ENCODE measurements at regions not wholly inside any gene's neighbourhood (a gene's known extent, or its start where the extent isn't known, plus 50 kb on each side); places are given as distances from the start of the nearest gene placed in this dataset.

DNA sequence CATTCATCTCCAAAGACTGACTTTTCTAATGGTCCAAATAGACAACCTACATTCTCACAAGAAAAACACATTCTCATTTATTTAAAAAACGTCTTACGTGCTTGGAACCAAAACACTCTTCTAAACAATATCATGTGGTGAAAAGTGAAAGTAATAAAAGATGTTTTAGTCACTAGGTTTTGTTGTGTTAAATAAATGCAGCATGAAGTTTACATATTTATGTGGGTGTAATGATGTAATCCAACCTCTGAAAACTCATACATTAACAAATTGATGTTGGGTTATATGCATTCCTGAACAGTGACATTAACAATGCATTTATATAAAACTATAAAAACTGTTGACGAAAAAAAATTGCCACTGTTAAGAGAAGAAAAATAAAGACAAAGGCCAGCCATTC lies 55.1 kb upstream of the ACVR2A start:
- Histone ChIP-seq H3K79me2 (ENCODE audit: insufficient read depth, low read length) (no peaks in the 10 kb centered on the region), H4K20me1 (ENCODE audit: insufficient read depth) (no peaks in the 10 kb centered on the region), H3K9me2 (ENCODE audit: insufficient read depth) (no peaks in the 10 kb centered on the region), H3K27ac (ENCODE audit: low read depth, low read length) (no peak overlapping the region), H3K4me3 (replicated peaks in 1 of 2; ENCODE audit: low read depth in 1 of 2, low read length in 2 of 2) (no peak overlapping the region), H3K9me3 (ENCODE audit: control insufficient read depth in 1 of 2, insufficient read depth in 1 of 2, low read depth in 1 of 2, low read length in 2 of 2) (no peaks in the 10 kb centered on the region), H3K36me3 (ENCODE audit: control insufficient read depth in 1 of 2, insufficient read depth in 2 of 2, low read length in 2 of 2) (no peaks in the 10 kb centered on the region), H3K4me2 (ENCODE audit: low read length) (no peak overlapping the region), H2AFZ (ENCODE audit: low read depth, low read length, poor library complexity, severe bottlenecking) (no peak overlapping the region), H3K27me3 (ENCODE audit: insufficient read depth, low read length) (no peaks in the 10 kb centered on the region), H3K4me1 (ENCODE audit: control insufficient read depth in 1 of 2, insufficient read depth in 2 of 2, low read length in 2 of 2) (no peaks in the 10 kb centered on the region), H3K9ac (ENCODE audit: low read length) (no peak overlapping the region)
- no TSS peak for BruUV-seq (replicated peaks)
- ChIA-PET POLR2A (no interaction called here), RAD21 (ENCODE audit: low non-redundant PET in 1 of 2, low total read pairs in 2 of 2, uncharacterized antibody in 2 of 2, unreplicated experiment in 2 of 2) (no interaction called here), CTCF (no interaction called here)
- intact Hi-C loops (cut with micrococcal nuclease) = no loop called here
- ATAC-seq (no peak), DNase-seq (ENCODE audit: low read depth, low spot score) (no peak)
- TF ChIP-seq CEBPB (IDR thresholded peaks at IDR 0.05; ENCODE audit: low read depth) = no peak
- TF ChIP-seq ZFX (IDR thresholded peaks at IDR 0.05) = no peak
- TF ChIP-seq, protein P1, sequence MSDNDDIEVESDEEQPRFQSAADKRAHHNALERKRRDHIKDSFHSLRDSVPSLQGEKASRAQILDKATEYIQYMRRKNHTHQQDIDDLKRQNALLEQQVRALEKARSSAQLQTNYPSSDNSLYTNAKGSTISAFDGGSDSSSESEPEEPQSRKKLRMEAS (IDR thresholded peaks at IDR 0.05) = no peak
- TF ChIP-seq SIN3A (IDR thresholded peaks at IDR 0.05; ENCODE audit: low read depth) = no peak
- TF ChIP-seq, protein P2, sequence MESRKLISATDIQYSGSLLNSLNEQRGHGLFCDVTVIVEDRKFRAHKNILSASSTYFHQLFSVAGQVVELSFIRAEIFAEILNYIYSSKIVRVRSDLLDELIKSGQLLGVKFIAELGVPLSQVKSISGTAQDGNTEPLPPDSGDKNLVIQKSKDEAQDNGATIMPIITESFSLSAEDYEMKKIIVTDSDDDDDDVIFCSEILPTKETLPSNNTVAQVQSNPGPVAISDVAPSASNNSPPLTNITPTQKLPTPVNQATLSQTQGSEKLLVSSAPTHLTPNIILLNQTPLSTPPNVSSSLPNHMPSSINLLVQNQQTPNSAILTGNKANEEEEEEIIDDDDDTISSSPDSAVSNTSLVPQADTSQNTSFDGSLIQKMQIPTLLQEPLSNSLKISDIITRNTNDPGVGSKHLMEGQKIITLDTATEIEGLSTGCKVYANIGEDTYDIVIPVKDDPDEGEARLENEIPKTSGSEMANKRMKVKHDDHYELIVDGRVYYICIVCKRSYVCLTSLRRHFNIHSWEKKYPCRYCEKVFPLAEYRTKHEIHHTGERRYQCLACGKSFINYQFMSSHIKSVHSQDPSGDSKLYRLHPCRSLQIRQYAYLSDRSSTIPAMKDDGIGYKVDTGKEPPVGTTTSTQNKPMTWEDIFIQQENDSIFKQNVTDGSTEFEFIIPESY (IDR thresholded peaks at IDR 0.05; ENCODE audit: extremely low read depth, insufficient replicate concordance, low read length) = no peak
- no peak for TF ChIP-seq RAD21 (IDR thresholded peaks at IDR 0.05; ENCODE audit: low read depth)
- no peak for TF ChIP-seq POLR2AphosphoS5 (IDR thresholded peaks at IDR 0.05; ENCODE audit: low read depth, low read length)
- no peak for TF ChIP-seq JUND (IDR thresholded peaks at IDR 0.05)
- TF ChIP-seq CBX3 (IDR thresholded peaks at IDR 0.05; ENCODE audit: low read depth) = no peak
- TF ChIP-seq, protein P3, sequence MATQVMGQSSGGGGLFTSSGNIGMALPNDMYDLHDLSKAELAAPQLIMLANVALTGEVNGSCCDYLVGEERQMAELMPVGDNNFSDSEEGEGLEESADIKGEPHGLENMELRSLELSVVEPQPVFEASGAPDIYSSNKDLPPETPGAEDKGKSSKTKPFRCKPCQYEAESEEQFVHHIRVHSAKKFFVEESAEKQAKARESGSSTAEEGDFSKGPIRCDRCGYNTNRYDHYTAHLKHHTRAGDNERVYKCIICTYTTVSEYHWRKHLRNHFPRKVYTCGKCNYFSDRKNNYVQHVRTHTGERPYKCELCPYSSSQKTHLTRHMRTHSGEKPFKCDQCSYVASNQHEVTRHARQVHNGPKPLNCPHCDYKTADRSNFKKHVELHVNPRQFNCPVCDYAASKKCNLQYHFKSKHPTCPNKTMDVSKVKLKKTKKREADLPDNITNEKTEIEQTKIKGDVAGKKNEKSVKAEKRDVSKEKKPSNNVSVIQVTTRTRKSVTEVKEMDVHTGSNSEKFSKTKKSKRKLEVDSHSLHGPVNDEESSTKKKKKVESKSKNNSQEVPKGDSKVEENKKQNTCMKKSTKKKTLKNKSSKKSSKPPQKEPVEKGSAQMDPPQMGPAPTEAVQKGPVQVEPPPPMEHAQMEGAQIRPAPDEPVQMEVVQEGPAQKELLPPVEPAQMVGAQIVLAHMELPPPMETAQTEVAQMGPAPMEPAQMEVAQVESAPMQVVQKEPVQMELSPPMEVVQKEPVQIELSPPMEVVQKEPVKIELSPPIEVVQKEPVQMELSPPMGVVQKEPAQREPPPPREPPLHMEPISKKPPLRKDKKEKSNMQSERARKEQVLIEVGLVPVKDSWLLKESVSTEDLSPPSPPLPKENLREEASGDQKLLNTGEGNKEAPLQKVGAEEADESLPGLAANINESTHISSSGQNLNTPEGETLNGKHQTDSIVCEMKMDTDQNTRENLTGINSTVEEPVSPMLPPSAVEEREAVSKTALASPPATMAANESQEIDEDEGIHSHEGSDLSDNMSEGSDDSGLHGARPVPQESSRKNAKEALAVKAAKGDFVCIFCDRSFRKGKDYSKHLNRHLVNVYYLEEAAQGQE (IDR thresholded peaks at IDR 0.05; ENCODE audit: low read depth) = no peak
- TF ChIP-seq EZH2phosphoT487 (IDR thresholded peaks at IDR 0.05; ENCODE audit: borderline replicate concordance) = no peak
- TF ChIP-seq EZH2 (IDR thresholded peaks at IDR 0.05) = no peak
- no peak for TF ChIP-seq ZNF274 (IDR thresholded peaks at IDR 0.05; ENCODE audit: low read depth, low read length)
- TF ChIP-seq POLR2A (IDR thresholded peaks at IDR 0.05; ENCODE audit: borderline replicate concordance, extremely low read depth, insufficient read depth, insufficient read length) = no peak
- TF ChIP-seq EGR1 (IDR thresholded peaks at IDR 0.05; ENCODE audit: low read depth) = no peak
- no peak for TF ChIP-seq SP1 (IDR thresholded peaks at IDR 0.05; ENCODE audit: low read depth)
- no peak for TF ChIP-seq YY1 (IDR thresholded peaks at IDR 0.05; ENCODE audit: extremely low read depth, insufficient replicate concordance, low read depth, low read length)
- TF ChIP-seq ELF1 (IDR thresholded peaks at IDR 0.05; ENCODE audit: borderline replicate concordance, low read depth) = no peak
